ENCODE measurements at regions not wholly inside any gene's neighbourhood (a gene's known extent, or its start where the extent isn't known, plus 50 kb on each side); places are given as distances from the start of the nearest gene placed in this dataset.
"Not testable (repeated sequence)": the region's sequence is repeated elsewhere in the genome, so short reads cannot be mapped to it uniquely, and the experiment has no call there.

DNA sequence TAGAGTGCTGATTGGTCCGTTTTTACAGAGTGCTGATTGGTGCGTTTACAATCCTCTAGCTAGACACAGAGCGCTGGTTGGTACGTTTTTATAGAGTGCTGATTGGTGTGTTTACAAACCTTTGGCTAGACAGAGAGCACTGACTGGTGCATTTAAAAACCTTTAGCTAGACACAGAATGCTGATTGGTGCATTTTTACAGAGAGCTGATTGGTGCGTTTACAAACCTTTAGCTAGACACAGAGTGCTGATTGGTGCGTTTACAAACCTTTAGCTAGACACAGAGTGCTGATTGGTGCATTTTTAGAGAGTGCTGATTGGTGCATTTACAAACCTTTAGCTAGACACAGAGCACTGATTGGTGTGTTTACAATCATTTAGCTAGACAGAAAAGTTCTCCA is 1430.9 kb upstream of the B3GALT2 start:
- TF ChIP-seq, protein P1, sequence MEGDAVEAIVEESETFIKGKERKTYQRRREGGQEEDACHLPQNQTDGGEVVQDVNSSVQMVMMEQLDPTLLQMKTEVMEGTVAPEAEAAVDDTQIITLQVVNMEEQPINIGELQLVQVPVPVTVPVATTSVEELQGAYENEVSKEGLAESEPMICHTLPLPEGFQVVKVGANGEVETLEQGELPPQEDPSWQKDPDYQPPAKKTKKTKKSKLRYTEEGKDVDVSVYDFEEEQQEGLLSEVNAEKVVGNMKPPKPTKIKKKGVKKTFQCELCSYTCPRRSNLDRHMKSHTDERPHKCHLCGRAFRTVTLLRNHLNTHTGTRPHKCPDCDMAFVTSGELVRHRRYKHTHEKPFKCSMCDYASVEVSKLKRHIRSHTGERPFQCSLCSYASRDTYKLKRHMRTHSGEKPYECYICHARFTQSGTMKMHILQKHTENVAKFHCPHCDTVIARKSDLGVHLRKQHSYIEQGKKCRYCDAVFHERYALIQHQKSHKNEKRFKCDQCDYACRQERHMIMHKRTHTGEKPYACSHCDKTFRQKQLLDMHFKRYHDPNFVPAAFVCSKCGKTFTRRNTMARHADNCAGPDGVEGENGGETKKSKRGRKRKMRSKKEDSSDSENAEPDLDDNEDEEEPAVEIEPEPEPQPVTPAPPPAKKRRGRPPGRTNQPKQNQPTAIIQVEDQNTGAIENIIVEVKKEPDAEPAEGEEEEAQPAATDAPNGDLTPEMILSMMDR (IDR thresholded peaks at IDR 0.05), result not testable (repeated sequence)
- TF ChIP-seq POLR2A (IDR thresholded peaks at IDR 0.05), result not testable (repeated sequence)
